HG02884 (cell line): ENCODE measurements at regions not wholly inside any gene's neighbourhood (a gene's known extent, or its start where the extent isn't known, plus 50 kb on each side); places are given as distances from the start of the nearest gene placed in this dataset.

Experiments used
- ATAC-seq: cut with Tn5 transposase; IDR thresholded peaks from one replicate; pipeline ENCODE4 v1.9.1; 2021; ENCODE audit warnings: mild to moderate bottlenecking, moderate library complexity; ENCODE audit not compliant: unreplicated experiment

GRCh38 chr6:142500250-142500786, 198.5 kb downstream of the ADGRG6 start:
- no peak for ATAC-seq

GRCh38 chr6:142501795-142502194, 200.0 kb downstream of the ADGRG6 start:
- ATAC-seq = no peak

- no peak for ATAC-seq
Observed at GRCh38 chr6:142507065-142507464, 205.3 kb downstream of the ADGRG6 start.

- no peak for ATAC-seq
Observed at GRCh38 chr6:142510211-142510610, 208.4 kb downstream of the ADGRG6 start.

GRCh38 chr6:142518126-142518525, 216.3 kb downstream of the ADGRG6 start:
- no peak for ATAC-seq

- ATAC-seq = no peak
Observed at GRCh38 chr6:142518761-142519160, 217.0 kb downstream of the ADGRG6 start.

- ATAC-seq = no peak
Observed at GRCh38 chr6:142521791-142522190, 220.0 kb downstream of the ADGRG6 start.

GRCh38 chr6:142523515-142524375, 221.9 kb downstream of the ADGRG6 start:
- no peak for ATAC-seq

- ATAC-seq = no peak
Observed at GRCh38 chr6:142530566-142530965, 228.8 kb downstream of the ADGRG6 start.

GRCh38 chr6:142531727-142532126, 229.9 kb downstream of the ADGRG6 start:
- ATAC-seq = no peak

- no peak for ATAC-seq
Observed at GRCh38 chr6:142534076-142534475, 232.3 kb downstream of the ADGRG6 start.

- no peak for ATAC-seq
Observed at GRCh38 chr6:142534484-142534883, 232.7 kb downstream of the ADGRG6 start.

- no peak for ATAC-seq
Observed at GRCh38 chr6:142537612-142538478, 236.0 kb downstream of the ADGRG6 start.

- no peak for ATAC-seq
Observed at GRCh38 chr6:142542704-142543233, 241.0 kb downstream of the ADGRG6 start.

GRCh38 chr6:142543606-142544005, 241.8 kb downstream of the ADGRG6 start:
- ATAC-seq = no peak

GRCh38 chr6:142544199-142544838, 242.5 kb downstream of the ADGRG6 start:
- no peak for ATAC-seq

- no peak for ATAC-seq
Observed at GRCh38 chr6:142545147-142545546, 243.3 kb downstream of the ADGRG6 start.

- ATAC-seq = no peak
Observed at GRCh38 chr6:142548566-142548965, 246.8 kb downstream of the ADGRG6 start.

- ATAC-seq = no peak
Observed at GRCh38 chr6:142550310-142551063, 248.7 kb downstream of the ADGRG6 start.

- no peak for ATAC-seq
Observed at GRCh38 chr6:142551274-142551811, 249.5 kb downstream of the ADGRG6 start.
